ENCODE measurements at regions not wholly inside any gene's neighbourhood (a gene's known extent, or its start where the extent isn't known, plus 50 kb on each side); places are given as distances from the start of the nearest gene placed in this dataset.
"Not testable (repeated sequence)": the region's sequence is repeated elsewhere in the genome, so short reads cannot be mapped to it uniquely, and the experiment has no call there.

DNA sequence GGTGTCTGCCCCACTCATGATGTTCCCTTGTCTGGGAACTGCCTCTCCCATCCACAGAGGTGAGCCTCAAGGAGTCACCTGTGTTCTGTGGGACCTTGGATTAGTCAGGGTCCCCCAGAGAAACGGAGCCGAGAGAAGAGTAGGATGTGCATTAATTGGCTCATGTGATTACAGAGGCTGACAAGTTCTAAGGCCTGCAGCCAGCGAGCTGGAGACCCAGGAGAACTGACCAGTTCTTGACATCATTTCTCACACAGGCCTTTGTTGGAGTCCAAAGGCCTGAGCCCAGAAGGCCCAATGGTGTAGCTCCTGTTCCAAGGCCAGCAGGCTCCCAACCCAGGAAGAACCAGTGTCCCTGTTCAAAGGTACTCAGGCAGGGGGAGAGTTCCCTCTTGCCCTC lies 186.6 kb downstream of the BCL2L11 start:
- not testable (repeated sequence) for H3K4me3 ChIP-seq (ENCODE audit: low read depth, low read length); DNase-seq (ENCODE audit: low read depth)

DNA sequence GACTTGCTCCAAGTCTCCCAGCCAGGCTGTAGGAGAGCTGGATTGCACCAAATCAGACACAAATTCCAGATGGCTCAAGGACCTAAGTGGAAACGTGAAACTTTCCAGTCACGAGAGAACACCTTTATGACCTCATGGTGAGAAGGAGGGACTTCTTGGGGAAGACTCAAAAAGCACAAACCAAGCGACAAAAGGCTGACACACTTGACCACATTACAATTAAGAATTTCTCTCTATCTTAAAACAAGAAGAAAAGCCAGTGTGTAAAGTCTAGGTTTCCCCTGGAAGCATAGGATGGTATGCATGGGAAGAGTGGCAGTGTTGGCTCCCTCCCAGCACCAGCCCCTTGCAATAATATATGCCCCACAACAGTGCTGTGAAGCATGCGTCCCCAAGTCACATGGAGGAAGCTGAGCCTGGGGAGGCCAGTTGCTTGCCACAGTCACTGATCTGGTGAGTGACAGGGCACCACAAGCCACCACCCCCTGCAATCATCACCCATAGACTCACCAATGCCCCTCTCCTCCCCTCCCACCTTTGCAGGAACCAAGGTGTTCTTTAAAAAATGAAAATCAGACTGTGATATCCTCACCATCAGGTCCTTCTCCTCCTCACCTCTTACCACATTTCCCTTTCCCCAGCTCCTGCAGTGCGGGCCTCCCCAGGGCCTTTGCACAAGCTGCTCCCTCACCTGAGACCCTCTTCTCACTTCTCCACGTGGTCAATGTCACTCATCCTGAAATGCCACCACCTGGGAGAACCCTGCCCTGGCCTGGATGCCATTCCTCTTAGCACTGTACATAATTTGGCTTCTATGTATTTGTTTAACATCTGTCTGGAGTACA lies 188.7 kb downstream of the BCL2L11 start:
- H3K4me3 ChIP-seq (ENCODE audit: low read depth, low read length); DNase-seq (ENCODE audit: low read depth): not testable (repeated sequence)

DNA sequence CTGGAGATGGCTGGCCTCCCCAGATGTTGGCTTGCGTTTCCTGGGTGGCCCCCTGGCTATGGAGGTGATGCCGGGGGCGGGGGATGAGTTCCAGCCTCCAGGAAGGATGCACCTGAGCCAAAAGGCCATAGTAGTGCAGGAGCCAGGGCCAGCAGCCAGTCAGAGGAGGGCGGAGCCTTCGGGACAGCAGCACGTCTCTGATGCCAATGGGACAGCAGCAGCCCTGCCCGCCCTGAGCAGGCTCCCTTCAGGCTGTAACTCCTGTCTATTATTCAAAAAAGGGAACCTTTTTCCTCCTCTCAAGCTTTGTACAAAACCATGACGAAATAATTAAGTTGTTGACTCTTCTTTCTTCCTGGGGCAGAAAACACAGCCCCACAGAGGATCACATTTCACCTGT lies 189.7 kb downstream of the BCL2L11 start:
- not testable (repeated sequence) for DNase-seq (ENCODE audit: low read depth); H3K4me3 ChIP-seq (ENCODE audit: low read depth, low read length)

DNA sequence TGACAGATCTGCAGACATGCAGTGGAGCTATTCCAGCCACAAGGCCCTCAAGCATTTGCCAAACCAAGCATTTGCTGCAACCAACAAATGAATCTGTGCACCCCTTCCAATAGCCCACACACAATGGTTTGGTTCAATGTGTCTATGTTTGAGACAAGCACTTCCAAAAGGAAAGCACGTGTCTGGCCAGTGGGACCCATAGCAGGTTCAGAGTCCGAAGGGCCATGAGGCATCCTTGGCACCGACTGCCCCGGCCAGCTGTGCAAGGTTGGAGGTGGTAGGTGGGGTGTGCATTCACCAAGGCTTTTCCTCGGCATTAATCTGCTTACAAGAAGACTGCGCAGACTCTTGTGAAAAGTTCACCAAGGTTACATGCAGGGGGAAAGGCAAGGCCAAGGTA lies 190.9 kb downstream of the BCL2L11 start:
- H3K4me3 ChIP-seq (ENCODE audit: low read depth, low read length); DNase-seq (ENCODE audit: low read depth): not testable (repeated sequence)

DNA sequence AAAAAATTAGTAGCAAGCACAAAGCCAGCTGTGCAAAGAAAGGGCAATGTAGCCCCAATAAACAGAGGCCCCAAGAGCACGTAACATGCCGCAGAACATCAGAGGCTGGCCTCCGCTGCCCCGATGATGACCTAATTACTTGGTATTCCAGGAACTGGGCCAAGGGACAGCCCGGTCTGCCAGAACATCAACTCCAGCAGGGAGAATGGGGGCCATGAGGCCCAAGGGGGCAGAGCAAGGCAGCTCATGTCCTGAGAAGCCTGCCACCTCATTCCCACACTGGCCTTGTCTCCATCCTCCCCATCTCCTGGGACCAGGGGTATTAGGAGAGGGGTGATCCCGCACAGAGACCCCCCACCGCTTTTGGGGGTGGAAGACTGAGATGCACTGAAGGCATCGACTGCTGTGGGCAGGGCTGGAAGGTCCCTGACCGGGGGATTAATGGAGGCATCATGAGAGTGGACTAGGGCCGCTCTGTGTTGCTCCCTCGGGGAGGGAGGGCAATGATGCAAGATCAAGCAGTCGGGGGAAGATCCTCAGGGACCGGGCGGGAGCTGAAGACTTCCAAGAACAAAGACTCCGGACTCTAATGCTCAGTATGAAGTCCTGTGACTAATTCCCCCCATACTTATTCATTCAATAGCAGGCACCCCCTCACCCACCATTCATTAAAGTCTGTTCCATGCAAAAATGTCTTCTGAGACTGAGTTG lies 192.3 kb downstream of the BCL2L11 start:
- peak; percentile 79 for DNase-seq (ENCODE audit: low read depth)
- H3K4me3 ChIP-seq (ENCODE audit: low read depth, low read length) = not testable (repeated sequence)

DNA sequence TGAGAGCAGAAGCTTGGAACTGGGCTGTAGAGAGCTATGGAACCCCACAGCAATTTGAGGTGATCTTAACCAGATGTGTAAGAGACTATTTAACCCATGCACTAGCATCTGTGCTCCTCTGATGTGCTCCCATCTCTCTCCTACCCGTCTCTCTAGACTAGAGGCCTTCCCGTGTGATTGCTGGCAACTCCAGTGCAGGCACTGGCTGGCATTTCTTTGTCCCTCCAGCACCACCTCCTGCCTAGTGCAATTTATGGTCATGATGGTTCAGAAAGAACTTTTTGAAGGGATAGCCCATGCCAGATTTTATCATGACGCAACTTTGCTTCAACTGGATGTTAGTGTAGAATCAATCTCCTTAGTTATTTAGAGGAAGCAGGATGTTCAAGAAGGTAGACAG lies 193.0 kb downstream of the BCL2L11 start:
- DNase-seq (ENCODE audit: low read depth); H3K4me3 ChIP-seq (ENCODE audit: low read depth, low read length): not testable (repeated sequence)

DNA sequence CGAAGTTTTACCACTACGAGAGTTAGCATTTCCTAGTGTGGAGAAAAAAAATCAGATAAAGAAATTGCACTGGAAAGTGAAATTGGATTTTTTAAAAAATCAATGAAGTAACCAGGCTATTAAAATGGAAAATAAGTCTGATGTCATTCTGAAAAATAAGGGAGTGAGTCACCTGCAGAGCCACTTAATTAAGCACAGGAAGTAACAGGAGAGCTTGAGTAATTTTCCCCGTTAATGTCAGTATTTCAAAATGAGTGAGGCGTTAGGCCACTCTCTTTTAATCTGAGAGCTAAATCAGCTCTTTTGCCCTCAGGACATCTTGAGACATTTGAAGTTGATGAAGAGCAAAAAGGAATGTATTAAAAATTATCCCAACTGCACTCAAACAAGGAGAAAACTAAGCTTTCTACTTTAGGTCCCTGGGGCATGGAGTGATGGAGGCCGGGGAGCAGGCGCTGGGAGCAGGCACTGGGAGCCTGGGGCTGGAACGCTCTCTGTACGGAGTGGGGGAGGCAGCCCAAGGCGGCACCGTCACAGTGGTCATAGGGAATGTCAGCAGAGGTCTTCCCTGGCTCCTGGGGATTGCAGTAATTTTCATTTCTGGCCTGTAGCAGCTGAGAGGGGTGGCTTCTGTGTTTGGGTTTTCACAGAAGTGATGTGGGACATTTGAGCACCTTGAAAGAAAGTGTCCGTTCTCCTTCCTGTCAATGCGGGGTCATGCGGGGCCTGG lies 194.6 kb downstream of the BCL2L11 start:
- DNase-seq (ENCODE audit: low read depth); H3K4me3 ChIP-seq (ENCODE audit: low read depth, low read length): not testable (repeated sequence)

DNA sequence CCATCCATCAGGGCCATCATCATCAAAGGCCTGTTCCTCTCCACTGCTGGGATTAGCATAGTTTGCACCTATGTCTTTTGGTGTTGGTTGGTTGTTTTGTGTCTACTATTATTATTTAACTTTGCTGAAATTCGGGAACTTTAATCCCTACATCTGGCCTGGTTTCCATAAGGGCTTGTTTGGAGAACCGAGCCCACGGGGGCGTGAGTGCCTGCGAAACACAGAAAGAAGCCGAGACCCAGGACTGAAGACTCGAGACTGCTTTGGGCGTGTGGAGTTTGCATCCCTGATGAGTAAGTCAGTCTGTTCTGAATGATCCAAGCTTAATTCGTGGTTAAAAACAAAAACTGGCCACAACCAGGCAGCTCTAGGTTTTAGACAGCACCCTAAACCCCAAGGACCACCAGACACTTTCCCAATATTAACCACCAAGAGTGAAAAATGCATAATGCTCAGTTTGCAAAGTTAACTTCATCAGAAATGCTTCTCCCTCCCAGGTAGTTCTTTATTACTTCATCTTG lies 195.6 kb downstream of the BCL2L11 start:
- not testable (repeated sequence) for DNase-seq (ENCODE audit: low read depth); H3K4me3 ChIP-seq (ENCODE audit: low read depth, low read length)

DNA sequence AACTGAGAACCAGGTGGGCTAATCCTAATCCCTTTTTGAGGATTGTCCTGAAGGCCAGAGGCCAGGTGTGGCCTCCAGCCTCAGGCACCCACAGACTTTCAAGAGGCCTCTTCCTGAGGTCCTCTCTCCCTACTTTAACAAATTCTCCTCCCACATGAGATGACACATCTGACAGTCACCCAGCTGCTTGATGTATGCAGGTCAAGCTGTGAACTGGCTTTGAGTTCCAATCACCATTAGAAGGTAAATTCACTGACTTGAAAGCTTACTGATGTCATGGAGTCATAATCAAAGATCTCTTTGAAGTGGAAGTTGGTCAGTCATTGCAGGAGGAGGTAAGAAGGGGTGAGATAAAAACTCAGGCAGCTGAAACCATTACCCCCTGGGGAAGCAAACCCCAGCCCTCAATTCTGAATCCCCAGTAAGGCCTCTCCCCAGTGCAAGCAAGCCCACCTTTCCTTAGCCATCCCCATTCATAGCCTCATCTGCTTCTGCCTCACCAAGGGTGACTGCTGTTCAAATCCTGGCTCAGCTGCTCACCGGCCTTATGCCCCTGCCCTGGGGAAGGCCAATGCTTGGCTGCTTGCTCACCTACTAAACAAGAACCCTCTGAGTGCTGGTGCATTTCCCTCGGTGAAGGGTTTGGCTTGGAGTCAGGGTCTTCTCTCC lies 196.3 kb downstream of the BCL2L11 start:
- not testable (repeated sequence) for H3K4me3 ChIP-seq (ENCODE audit: low read depth, low read length); DNase-seq (ENCODE audit: low read depth)

DNA sequence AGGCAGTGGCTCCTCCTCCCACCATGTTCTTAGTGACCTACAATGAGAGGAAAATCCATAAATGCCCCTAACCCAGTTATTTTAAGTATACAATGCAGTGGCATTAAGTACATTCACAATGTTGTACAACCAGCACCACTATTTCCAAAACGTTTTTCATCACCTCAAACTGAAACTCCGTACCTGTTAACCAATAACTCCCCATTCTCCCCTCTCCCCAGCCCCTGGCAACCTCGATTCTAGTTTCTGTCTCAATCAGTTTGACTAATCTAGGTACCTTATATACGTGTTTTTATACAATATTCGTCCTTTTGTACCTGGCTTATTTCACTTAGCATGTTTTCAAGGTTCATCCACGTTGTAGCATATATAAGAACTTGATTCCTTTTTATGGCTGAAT lies 198.8 kb downstream of the BCL2L11 start:
- not testable (repeated sequence) for DNase-seq (ENCODE audit: low read depth); H3K4me3 ChIP-seq (ENCODE audit: low read depth, low read length)

DNA sequence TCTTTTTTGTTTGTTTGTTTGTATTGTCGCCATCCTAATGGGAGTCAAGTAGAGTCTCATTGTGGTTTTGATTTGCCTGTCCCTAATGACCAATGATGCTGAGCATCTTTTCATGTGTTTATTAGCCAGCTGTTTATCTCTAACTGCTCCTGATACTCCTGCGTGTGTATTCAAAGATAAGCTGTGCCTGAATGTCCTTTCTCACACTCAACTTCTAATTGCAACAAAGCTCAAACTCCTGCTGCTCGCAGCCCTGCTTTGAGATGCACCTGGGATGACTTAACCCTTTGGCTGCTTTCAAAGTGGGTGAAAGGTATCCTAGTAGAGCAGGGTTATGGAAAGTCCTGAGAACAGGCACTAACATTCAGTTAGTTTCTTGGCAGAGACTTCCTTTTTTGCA lies 199.6 kb downstream of the BCL2L11 start:
- H3K4me3 ChIP-seq (ENCODE audit: low read depth, low read length); DNase-seq (ENCODE audit: low read depth): not testable (repeated sequence)

DNA sequence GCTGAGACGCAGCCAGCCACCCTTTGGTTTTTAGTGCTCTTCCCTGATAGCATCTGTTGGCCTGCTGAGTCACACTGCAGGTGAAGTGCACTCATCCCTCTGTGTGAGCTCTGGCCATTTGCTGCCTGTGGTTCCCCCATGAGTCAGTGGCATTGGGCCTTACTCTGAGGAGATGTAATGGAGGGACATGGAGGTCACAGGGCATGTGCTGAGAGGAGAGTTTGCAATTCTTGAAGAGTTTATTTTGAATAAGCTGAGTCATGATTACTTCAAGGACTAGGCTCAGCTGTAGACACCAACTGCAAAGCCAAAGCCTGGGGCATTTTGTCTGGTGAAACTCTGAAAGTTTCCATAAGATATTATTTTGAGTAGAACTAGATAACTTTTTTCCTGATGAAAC lies 200.3 kb downstream of the BCL2L11 start:
- not testable (repeated sequence) for H3K4me3 ChIP-seq (ENCODE audit: low read depth, low read length)
- peak; percentile 88 for DNase-seq (ENCODE audit: low read depth)

DNA sequence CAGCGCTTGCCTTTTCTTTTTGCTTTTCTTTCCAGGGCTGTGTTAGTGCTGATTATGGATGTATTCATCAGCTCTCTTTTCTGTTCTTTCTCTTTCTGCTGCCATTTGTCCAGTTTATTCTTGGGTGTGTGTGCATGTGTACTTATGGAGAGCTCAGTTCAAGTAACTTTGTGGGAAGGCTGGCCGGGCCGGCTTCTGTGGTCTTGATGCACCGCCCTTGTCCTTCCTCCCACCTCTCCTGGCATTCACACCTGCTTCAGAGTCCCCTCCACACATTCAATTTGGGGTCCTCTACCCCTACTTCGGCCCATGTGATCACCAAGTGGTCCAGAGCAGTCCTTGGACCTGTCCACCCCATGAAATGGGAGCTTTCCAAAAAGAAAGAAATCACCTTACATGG lies 202.7 kb downstream of the BCL2L11 start:
- DNase-seq (ENCODE audit: low read depth) = not testable (repeated sequence)

DNA sequence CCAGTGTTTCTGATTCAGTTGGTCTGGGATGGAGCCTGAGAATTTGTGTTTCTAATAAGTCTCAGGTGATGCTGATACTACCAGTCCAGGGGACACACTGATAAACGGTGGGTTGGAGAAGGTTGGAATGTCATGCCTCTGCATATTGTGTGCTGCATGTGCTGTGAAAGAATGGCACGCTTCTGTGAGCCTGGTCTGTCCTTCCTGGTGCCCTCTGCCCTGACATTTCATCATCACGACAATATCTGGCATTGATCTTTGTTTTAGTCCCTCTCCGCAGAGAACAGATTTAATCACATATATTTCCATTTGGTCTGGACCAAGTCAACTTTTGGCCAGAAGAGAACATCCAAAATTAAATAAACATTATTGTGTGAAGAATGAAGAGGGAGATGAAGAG lies 207.0 kb downstream of the BCL2L11 start:
- H3K4me3 ChIP-seq (ENCODE audit: low read depth, low read length); DNase-seq (ENCODE audit: low read depth): not testable (repeated sequence)

More for the DNA sequence above, 202.7 kb downstream of the BCL2L11 start:
- not testable (repeated sequence) for H3K4me3 ChIP-seq (ENCODE audit: low read depth, low read length)

DNA sequence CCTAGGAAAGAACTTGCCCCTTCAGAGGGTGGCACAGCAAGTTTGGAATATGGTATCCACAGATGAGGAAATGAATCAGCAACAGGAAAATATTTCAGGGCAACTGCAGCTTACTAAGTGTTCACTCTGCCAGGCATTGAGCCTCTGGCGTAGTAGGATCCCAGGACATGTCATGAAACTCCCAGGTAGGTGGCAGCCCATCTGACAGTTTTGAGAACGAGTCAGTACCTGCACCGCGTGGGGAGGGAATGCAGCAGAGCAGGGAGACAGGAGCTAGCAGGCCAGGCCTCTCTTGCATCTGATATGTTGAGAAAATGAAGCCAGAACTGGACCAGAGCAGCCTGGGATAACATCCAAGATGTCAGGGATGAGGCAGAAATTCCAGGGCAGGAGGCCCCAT lies 208.6 kb downstream of the BCL2L11 start:
- DNase-seq (ENCODE audit: low read depth); H3K4me3 ChIP-seq (ENCODE audit: low read depth, low read length): not testable (repeated sequence)

DNA sequence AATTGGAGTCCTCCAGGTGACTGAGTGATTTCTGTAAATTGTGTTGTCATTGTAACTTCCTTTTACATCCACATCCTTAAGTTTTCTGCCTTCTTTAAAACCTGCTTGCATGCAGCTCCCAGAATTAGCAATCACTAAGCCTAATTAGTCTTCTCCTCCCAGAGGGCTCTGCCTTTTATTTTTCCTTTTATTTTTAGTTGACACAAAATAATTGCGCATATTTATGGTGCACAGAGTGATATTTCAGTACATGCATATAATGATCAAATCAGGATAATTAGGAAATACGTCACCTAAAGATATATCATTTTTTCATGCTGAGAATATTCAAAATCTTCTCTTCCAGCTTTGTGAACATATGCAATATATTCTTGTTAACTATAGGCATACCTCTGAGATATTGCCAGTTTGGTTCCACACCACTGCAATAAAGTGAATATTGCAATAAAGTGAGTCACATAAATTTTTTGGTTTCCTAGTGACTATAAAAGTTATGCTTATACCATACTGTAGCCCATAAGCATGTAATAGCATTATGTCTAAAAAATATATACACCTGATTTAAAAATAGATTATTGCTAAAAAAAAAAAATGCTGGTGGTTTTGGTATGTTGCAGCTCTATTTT lies 210.5 kb downstream of the BCL2L11 start:
- DNase-seq (ENCODE audit: low read depth) = not testable (repeated sequence)

DNA sequence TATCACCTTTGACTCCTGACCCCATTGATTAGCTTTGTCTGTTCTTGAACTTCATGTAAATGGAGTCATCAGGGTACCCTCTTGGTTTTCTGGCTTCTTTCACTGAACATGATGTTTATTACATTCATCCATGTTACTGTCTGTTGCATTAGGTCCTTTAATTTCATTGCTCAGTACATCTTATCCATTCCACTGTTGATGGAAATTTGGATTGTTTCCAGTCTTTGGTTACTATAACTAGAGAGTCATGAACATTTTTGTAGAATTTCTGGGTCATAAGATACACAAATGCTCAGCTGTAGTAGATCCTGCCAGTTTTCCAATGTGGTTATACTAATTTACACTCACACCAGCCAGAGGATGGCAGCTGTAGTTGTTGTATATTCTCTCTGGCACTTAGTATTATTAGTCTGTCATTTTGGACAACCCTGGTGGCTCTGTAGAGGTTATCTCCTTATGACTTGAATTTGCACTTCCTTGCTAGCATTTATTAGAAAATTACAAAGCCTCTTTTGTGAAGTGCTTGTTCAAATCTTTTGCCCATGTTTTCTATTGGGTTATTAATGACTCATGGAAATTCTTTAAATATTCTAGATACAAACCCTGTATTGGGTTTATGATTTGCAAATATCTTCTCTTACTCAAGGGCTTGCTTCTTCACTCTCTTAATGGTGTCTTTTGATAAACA lies 214.7 kb downstream of the BCL2L11 start:
- DNase-seq (ENCODE audit: low read depth); H3K4me3 ChIP-seq (ENCODE audit: low read depth, low read length): not testable (repeated sequence)

More for the DNA sequence above, 210.5 kb downstream of the BCL2L11 start:
- H3K4me3 ChIP-seq (ENCODE audit: low read depth, low read length) = not testable (repeated sequence)

DNA sequence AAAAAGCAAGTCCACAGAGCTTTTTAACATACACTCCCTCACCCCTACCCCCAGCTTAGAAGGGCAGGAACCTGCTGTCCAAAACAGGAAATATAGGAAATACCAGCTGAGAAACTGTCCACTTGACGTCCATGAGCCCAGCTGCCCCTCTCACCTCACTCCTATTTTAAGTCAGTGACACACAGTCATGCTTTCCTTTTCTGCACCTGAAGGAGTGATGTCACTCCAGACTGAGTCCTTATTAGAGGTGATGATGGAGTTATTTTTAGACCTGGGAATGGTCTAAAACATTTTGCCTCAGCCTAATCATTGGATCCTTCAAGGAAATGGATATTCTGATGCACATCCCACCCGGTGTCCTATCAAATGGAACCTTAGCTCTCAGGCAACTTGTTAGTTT lies 217.8 kb downstream of the BCL2L11 start:
- not testable (repeated sequence) for DNase-seq (ENCODE audit: low read depth); H3K4me3 ChIP-seq (ENCODE audit: low read depth, low read length)

All from fibroblast of villous mesenchyme (primary cell).